Heart left ventricle (tissue), 13 donors: ENCODE measurements at regions not wholly inside any gene's neighbourhood (a gene's known extent, or its start where the extent isn't known, plus 50 kb on each side); places are given as distances from the start of the nearest gene placed in this dataset.

Experiments
- POLR2A ChIP-seq, 2 donors: fragments of 450-650 bp; IDR thresholded peaks; one replicate each; pipeline ENCODE4 v1.6.1; 2017; ENCODE audit warnings: antibody characterized with exemption in 2 of 2, mild to moderate bottlenecking in 2 of 2, moderate library complexity in 2 of 2
- TF ChIP-seq, protein P1 (sequence below), 12 donors: fragments of 200-600 bp; sonication (generic) in 4 of 12; IDR thresholded peaks; one replicate each; pipeline versions ENCODE4 v1.5.0 to v1.8.0; 2018 to 2022; ENCODE audit warnings: antibody characterized with exemption in 12 of 12, mild to moderate bottlenecking in 5 of 12
- donor health status: ischemic (EF 13 %, LVEDD 7.1; RV severe dilation, severe dysfunction).
- donor health status: DM: no; HTN: yes; CAD: no.
- donor health status: DM: no; HTN: no; CAD: no.
- donor health status: ischemic (EF 25% LVEDD 6.9; RV normal size, moderate dysfunction).
- donor health status: ischemic (EF 25% LVEDD 5.7; RV mildly dilated, moderate dysfunction).
- donor health status: ischemic (EF 35%, LVEDD 5.7; RV mildly dilated, moderate dysfunction).
- donor health status: nonischemic (EF 11% LVEDD 7.7; RV severe dilation, severe dysfunction).
- donor health status: DM: yes; HTN: yes; CAD: no.
- donor health status: PGD.
- donor health status: ischemic (EF 29% LVEDD 5.4; RV normal size, mild dysfunction).
- donor health status: nonischemic (EF 23%, LVEDD 6.1; RV moderate dilation, normal function).

DNA sequence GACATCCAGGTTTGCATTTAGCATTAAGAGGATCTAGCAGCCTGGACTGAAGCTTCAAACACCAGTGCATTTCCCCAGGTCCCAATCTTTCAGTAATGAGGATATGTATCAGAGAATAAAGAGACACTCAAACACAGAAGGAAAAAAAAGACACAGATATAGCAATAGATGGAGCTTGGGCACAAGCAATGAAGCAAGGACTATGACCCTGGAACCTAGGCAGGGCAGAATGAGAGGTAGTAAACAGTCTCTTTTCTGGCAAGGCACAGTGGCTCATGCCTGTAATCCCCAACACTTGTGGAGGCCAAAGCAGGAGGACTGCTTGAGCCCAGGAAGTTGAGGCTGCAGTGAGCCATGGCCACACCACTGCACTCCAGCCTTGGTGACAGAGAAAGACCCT is 80.7 kb upstream of the HNRNPA3 start:
- TF ChIP-seq, protein P1, sequence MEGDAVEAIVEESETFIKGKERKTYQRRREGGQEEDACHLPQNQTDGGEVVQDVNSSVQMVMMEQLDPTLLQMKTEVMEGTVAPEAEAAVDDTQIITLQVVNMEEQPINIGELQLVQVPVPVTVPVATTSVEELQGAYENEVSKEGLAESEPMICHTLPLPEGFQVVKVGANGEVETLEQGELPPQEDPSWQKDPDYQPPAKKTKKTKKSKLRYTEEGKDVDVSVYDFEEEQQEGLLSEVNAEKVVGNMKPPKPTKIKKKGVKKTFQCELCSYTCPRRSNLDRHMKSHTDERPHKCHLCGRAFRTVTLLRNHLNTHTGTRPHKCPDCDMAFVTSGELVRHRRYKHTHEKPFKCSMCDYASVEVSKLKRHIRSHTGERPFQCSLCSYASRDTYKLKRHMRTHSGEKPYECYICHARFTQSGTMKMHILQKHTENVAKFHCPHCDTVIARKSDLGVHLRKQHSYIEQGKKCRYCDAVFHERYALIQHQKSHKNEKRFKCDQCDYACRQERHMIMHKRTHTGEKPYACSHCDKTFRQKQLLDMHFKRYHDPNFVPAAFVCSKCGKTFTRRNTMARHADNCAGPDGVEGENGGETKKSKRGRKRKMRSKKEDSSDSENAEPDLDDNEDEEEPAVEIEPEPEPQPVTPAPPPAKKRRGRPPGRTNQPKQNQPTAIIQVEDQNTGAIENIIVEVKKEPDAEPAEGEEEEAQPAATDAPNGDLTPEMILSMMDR (IDR thresholded peaks at IDR 0.05) = no peak
- no peak for TF ChIP-seq POLR2A (IDR thresholded peaks at IDR 0.05)
